Activated CD8-positive, alpha-beta T cell treated with anti-CD3 and anti-CD28 coated beads, Interleukin-2, amount 10 ng/mL, durations not matched to agents 7 days and 5 days (primary cell): ENCODE measurements at regions not wholly inside any gene's neighbourhood (a gene's known extent, or its start where the extent isn't known, plus 50 kb on each side); places are given as distances from the start of the nearest gene placed in this dataset.
A peak's percentile ranks its signal among the peaks of the same experiment; 100 is the strongest.

ENCODE experiments used
- ATAC-seq: fragments of 150-1000 bp; cut with Tn5 transposase; one replicate; pipeline ENCODE4 v1.10.0; 2021; ENCODE audit warnings: moderate library complexity
- CTCF ChIA-PET: fragments of 350-600 bp; sonication (Branson Sonifier 250); formaldehyde crosslinking; loops from one replicate; lab custom pipeline; 2021; ENCODE audit warnings: antibody characterized with exemption; lab: Charles Lee
- POLR2A ChIA-PET: fragments of 350-600 bp; sonication (Branson Sonifier 250); formaldehyde crosslinking; loops from one replicate; lab custom pipeline; 2021; ENCODE audit warnings: antibody characterized with exemption; lab: Charles Lee
- DNase-seq: peaks from one replicate; pipeline ENCODE4 v3.0.0-alpha.2; 2020
- H3K27ac Mint-ChIP-seq: one replicate; pipeline ENCODE4 v1.8.0; 2021; ENCODE audit warnings: mild to moderate bottlenecking, mixed read lengths
- H3K27me3 Mint-ChIP-seq: one replicate; pipeline ENCODE4 v1.8.0; 2021; ENCODE audit warnings: low read depth, mixed read lengths
- H3K36me3 Mint-ChIP-seq: one replicate; pipeline ENCODE4 v1.8.0; 2021; ENCODE audit warnings: low read depth, mixed read lengths
- H3K4me1 Mint-ChIP-seq: one replicate; pipeline ENCODE4 v1.8.0; 2021; ENCODE audit warnings: low read depth, mixed read lengths
- H3K4me3 Mint-ChIP-seq: one replicate; pipeline ENCODE4 v1.8.0; 2021; ENCODE audit warnings: mild to moderate bottlenecking, mixed read lengths
- H3K9me3 Mint-ChIP-seq: one replicate; pipeline ENCODE4 v1.8.0; 2022; ENCODE audit warnings: mixed read lengths; ENCODE audit not compliant: insufficient read depth

- DNase-seq (peak; percentile 49), ATAC-seq (no peak)
- CTCF ChIA-PET: interaction anchor here (1.3 to 6.4 kb wide), 4 partner anchors 8 to 41 kb away, joined by 3 to 38 read pairs (median 6); no protein-coding TSS in a partner anchor
- no peak overlapping the region for H3K4me3 Mint-ChIP-seq
- no peaks in the 10 kb centered on the region for H3K9me3 Mint-ChIP-seq
- no peak overlapping the region for H3K27ac Mint-ChIP-seq
- H3K36me3 Mint-ChIP-seq: peaks cover 18% of the 10 kb centered on the region
- no peaks in the 10 kb centered on the region for H3K27me3 Mint-ChIP-seq
- peaks cover 29% of the 10 kb centered on the region for H3K4me1 Mint-ChIP-seq
- POLR2A ChIA-PET: interaction anchor here (0.6 to 12.3 kb wide), 20 partner anchors 9 to 1542 kb away, joined by 3 to 548 read pairs (median 92); a partner anchor contains a TSS
Measured at GRCh38 chr6:26268659-26269402, 96.2 kb upstream of the BTN3A2 start.

- ChIA-PET CTCF (interaction anchor here (0.9 to 6.4 kb wide), 8 partner anchors 9 to 244 kb away, joined by 3 to 38 read pairs (median 4); no protein-coding TSS in a partner anchor), POLR2A (interaction anchor here (0.6 to 12.3 kb wide), 52 partner anchors 8 to 1625 kb away, joined by 3 to 548 read pairs (median 21); partner anchors contain the start of gene HMGN4)
- Mint-ChIP-seq H3K4me3 (no peak overlapping the region), H3K36me3 (peaks cover 18% of the 10 kb centered on the region), H3K9me3 (no peaks in the 10 kb centered on the region), H3K4me1 (peaks cover 29% of the 10 kb centered on the region), H3K27ac (no peak overlapping the region), H3K27me3 (no peaks in the 10 kb centered on the region)
- DNase-seq (peak; percentile 44), ATAC-seq (no peak)
Measured at GRCh38 chr6:26269531-26270485, 95.2 kb upstream of the BTN3A2 start.

GRCh38 chr6:26270486-26270861 is 94.5 kb upstream of the BTN3A2 start:
- ChIA-PET POLR2A (interaction anchor here (0.6 to 12.3 kb wide), 63 partner anchors 9 to 1624 kb away, joined by 3 to 548 read pairs (median 14); partner anchors contain the start of gene HMGN4), CTCF (interaction anchor here (0.6 to 6.4 kb wide), 8 partner anchors 9 to 857 kb away, joined by 3 to 38 read pairs (median 4); no protein-coding TSS in a partner anchor)
- no peaks in the 10 kb centered on the region for H3K27me3 Mint-ChIP-seq
- no peak for ATAC-seq
- peak; percentile 57 for DNase-seq
- peaks cover 35% of the 10 kb centered on the region for H3K4me1 Mint-ChIP-seq
- H3K4me3 Mint-ChIP-seq: no peak overlapping the region
- peaks cover 18% of the 10 kb centered on the region for H3K36me3 Mint-ChIP-seq
- no peaks in the 10 kb centered on the region for H3K9me3 Mint-ChIP-seq
- H3K27ac Mint-ChIP-seq: no peak overlapping the region

GRCh38 chr6:26270903-26271667 is 93.9 kb upstream of the BTN3A2 start:
- no peak overlapping the region for H3K4me3 Mint-ChIP-seq
- ChIA-PET CTCF (interaction anchor here (0.6 to 6.4 kb wide), 11 partner anchors 10 to 856 kb away, joined by 3 to 38 read pairs (median 4); a partner anchor contains a TSS), POLR2A (interaction anchor here (0.6 to 12.3 kb wide), 66 partner anchors 8 to 1623 kb away, joined by 3 to 548 read pairs (median 14); partner anchors contain the start of gene HMGN4)
- peaks cover 40% of the 10 kb centered on the region for H3K4me1 Mint-ChIP-seq
- no peaks in the 10 kb centered on the region for H3K27me3 Mint-ChIP-seq
- DNase-seq (peak; percentile 91), ATAC-seq (peak; percentile 47)
- no peak overlapping the region for H3K27ac Mint-ChIP-seq
- H3K36me3 Mint-ChIP-seq: peaks cover 18% of the 10 kb centered on the region
- H3K9me3 Mint-ChIP-seq: no peaks in the 10 kb centered on the region

- Mint-ChIP-seq H3K4me1 (peaks cover 44% of the 10 kb centered on the region), H3K27me3 (no peaks in the 10 kb centered on the region), H3K4me3 (no peak overlapping the region), H3K36me3 (peaks cover 18% of the 10 kb centered on the region), H3K9me3 (no peaks in the 10 kb centered on the region), H3K27ac (no peak overlapping the region)
- ATAC-seq: no peak
- ChIA-PET CTCF (interaction anchor here (1.2 to 6.4 kb wide), 6 partner anchors 13 to 855 kb away, joined by 3 to 38 read pairs (median 4); a partner anchor contains a TSS), POLR2A (interaction anchor here (0.7 to 12.3 kb wide), 54 partner anchors 8 to 1621 kb away, joined by 3 to 548 read pairs (median 20); partner anchors contain the start of gene HMGN4)
- DNase-seq: no peak
Measured at GRCh38 chr6:26271668-26272024, 93.4 kb upstream of the BTN3A2 start.

GRCh38 chr6:26272171-26272637 is 92.8 kb upstream of the BTN3A2 start:
- ATAC-seq (peak; percentile 25), DNase-seq (peak; percentile 67)
- CTCF ChIA-PET: interaction anchor here (0.7 to 3.9 kb wide), 10 partner anchors 12 to 324 kb away, joined by 3 to 36 read pairs (median 4); a partner anchor contains a TSS
- POLR2A ChIA-PET: interaction anchor here (0.6 to 12.3 kb wide), 50 partner anchors 11 to 1621 kb away, joined by 3 to 548 read pairs (median 21); partner anchors contain the start of gene HMGN4
- H3K4me3 Mint-ChIP-seq: no peak overlapping the region
- no peaks in the 10 kb centered on the region for H3K27me3 Mint-ChIP-seq
- H3K9me3 Mint-ChIP-seq: no peaks in the 10 kb centered on the region
- H3K27ac Mint-ChIP-seq: no peak overlapping the region
- peaks cover 18% of the 10 kb centered on the region for H3K36me3 Mint-ChIP-seq
- H3K4me1 Mint-ChIP-seq: peaks cover 48% of the 10 kb centered on the region

- ChIA-PET POLR2A (interaction anchor here (0.6 to 12.3 kb wide), 43 partner anchors 10 to 1619 kb away, joined by 3 to 548 read pairs (median 26); partner anchors contain the start of gene HMGN4), CTCF (interaction anchor here (0.8 to 3.9 kb wide), 12 partner anchors 11 to 322 kb away, joined by 3 to 36 read pairs (median 4); a partner anchor contains a TSS)
- Mint-ChIP-seq H3K4me1 (peaks cover 42% of the 10 kb centered on the region), H3K36me3 (peaks cover 20% of the 10 kb centered on the region), H3K9me3 (no peaks in the 10 kb centered on the region), H3K27ac (no peak overlapping the region), H3K27me3 (no peaks in the 10 kb centered on the region), H3K4me3 (no peak overlapping the region)
- peak; percentile 59 for DNase-seq
- ATAC-seq: peak; percentile 2
Measured at GRCh38 chr6:26273673-26274588, 91.1 kb upstream of the BTN3A2 start.

GRCh38 chr6:26275663-26276062 is 89.3 kb upstream of the BTN3A2 start:
- Mint-ChIP-seq H3K27ac (peak overlapping the region; percentile 55), H3K4me1 (peaks cover 35% of the 10 kb centered on the region), H3K36me3 (peaks cover 19% of the 10 kb centered on the region), H3K27me3 (no peaks in the 10 kb centered on the region), H3K4me3 (no peak overlapping the region), H3K9me3 (no peaks in the 10 kb centered on the region)
- CTCF ChIA-PET: interaction anchor here (1.6 to 3.9 kb wide), 3 partner anchors 9 to 283 kb away, joined by 3 to 36 read pairs (median 15); a partner anchor contains a TSS
- POLR2A ChIA-PET: interaction anchor here (0.6 to 12.3 kb wide), 11 partner anchors 8 to 1589 kb away, joined by 3 to 548 read pairs (median 118); a partner anchor contains a TSS
- DNase-seq (no peak), ATAC-seq (no peak)

- no peak for ATAC-seq
- no peak overlapping the region for H3K4me3 Mint-ChIP-seq
- peaks cover 17% of the 10 kb centered on the region for H3K36me3 Mint-ChIP-seq
- ChIA-PET POLR2A (interaction anchor here (1.0 to 12.3 kb wide), 5 partner anchors 7 to 855 kb away, joined by 3 to 548 read pairs (median 9); a partner anchor contains a TSS), CTCF (interaction anchor here (3.8 kb wide), 1 partner anchor 45 kb away, joined by 15 read pairs; no protein-coding TSS in a partner anchor)
- DNase-seq: no peak
- peaks cover 44% of the 10 kb centered on the region for H3K4me1 Mint-ChIP-seq
- no peak overlapping the region for H3K27ac Mint-ChIP-seq
- no peaks in the 10 kb centered on the region for H3K27me3 Mint-ChIP-seq
- no peaks in the 10 kb centered on the region for H3K9me3 Mint-ChIP-seq
Measured at GRCh38 chr6:26276841-26277648, 88.0 kb upstream of the BTN3A2 start.
